IPS DF 6.9 (cell line): ENCODE measurements at regions not wholly inside any gene's neighbourhood (a gene's known extent, or its start where the extent isn't known, plus 50 kb on each side); places are given as distances from the start of the nearest gene placed in this dataset.

Experiments used
- DNase-seq: peaks from one replicate; pipeline ENCODE4 v3.0.0-alpha.2; 2013; ENCODE audit warnings: low read depth, low spot score
- H3K27ac ChIP-seq: one replicate; pipeline ENCODE4 v1.5.1; 2013; ENCODE audit warnings: low read length, control low read depth
- H3K27me3 ChIP-seq: 2 replicates; pipeline ENCODE4 v1.6.1; 2013; ENCODE audit warnings: mild to moderate bottlenecking, low read length; ENCODE audit not compliant: control insufficient read depth, insufficient read depth
- H3K36me3 ChIP-seq: 2 replicates; pipeline ENCODE4 v1.6.1; 2013; ENCODE audit warnings: low read length; ENCODE audit not compliant: control insufficient read depth, insufficient read depth
- H3K4me1 ChIP-seq: 2 replicates; pipeline ENCODE4 v1.6.1; 2013; ENCODE audit warnings: low read length; ENCODE audit not compliant: control insufficient read depth, insufficient read depth
- H3K4me3 ChIP-seq: 2 replicates; pipeline ENCODE4 v1.5.1; 2013; ENCODE audit warnings: mild to moderate bottlenecking, low read length
- H3K9me3 ChIP-seq: 2 replicates; pipeline ENCODE4 v1.6.1; 2013; ENCODE audit warnings: low read length, inconsistent platforms; ENCODE audit not compliant: control insufficient read depth, insufficient read depth
- WGBS: extraction: QIAGEN DNeasy Blood & Tissue Kit; methylation state at CpG from one replicate; pipeline ENCODE4 v1.1.7; 2013; ENCODE audit warnings: mixed read lengths, missing lambda C conversion rate; ENCODE audit not compliant: insufficient read length, insufficient coverage; 5-methylcytosine and 5-hydroxymethylcytosine counted together

DNA sequence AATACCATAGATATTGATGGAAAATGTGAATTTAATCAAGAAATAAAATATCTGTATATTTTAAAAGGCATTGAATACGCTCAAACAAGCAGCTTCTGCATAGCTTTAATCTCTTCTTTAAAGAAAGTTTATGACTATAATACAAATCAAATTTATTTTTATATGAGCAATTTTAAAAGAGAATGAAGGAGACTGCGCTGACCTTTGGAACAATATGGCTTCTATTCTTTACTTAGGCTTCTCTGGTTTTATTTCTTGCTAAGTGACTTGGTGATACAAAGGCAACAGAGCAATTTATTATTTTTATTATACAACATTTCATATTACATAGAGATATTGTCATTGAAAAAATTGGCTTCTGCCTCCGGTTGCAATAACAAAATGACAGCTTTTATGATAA is 776.7 kb downstream of the TBC1D32 start:
- Histone ChIP-seq H3K27ac (no peak overlapping the region), H3K9me3 (no peaks in the 10 kb centered on the region), H3K4me1 (no peaks in the 10 kb centered on the region), H3K36me3 (no peaks in the 10 kb centered on the region), H3K4me3 (no peak overlapping the region), H3K27me3 (no peaks in the 10 kb centered on the region)
- DNase-seq, result no peak
- WGBS, result no CpG with 5 or more reads among the region's 3 CpGs

DNA sequence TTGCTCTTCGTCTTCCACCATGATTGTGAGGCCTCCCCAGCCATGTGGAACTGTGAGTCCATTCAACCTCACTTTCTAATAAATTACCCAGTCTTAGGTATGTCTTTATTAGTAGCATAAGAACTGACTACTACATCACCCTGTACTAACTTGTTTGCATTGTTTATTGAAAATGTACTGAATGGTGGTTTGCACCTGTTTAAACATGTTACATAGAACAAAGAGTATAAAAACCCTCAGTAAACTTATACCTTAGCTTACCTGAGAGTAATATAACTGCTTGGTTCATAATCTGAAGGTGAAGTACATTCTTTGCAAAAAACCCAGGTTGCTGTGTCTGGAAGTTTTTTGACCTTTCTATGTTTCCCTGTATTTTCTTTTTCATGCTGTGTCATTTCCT is 777.8 kb downstream of the TBC1D32 start:
- H3K27ac ChIP-seq, result no peak overlapping the region
- H3K9me3 ChIP-seq, result no peaks in the 10 kb centered on the region
- no peaks in the 10 kb centered on the region for H3K36me3 ChIP-seq
- no peak for DNase-seq
- H3K27me3 ChIP-seq, result no peaks in the 10 kb centered on the region
- no peaks in the 10 kb centered on the region for H3K4me1 ChIP-seq
- WGBS, result no CpG with 5 or more reads among the region's 1 CpG
- H3K4me3 ChIP-seq, result no peak overlapping the region

DNA sequence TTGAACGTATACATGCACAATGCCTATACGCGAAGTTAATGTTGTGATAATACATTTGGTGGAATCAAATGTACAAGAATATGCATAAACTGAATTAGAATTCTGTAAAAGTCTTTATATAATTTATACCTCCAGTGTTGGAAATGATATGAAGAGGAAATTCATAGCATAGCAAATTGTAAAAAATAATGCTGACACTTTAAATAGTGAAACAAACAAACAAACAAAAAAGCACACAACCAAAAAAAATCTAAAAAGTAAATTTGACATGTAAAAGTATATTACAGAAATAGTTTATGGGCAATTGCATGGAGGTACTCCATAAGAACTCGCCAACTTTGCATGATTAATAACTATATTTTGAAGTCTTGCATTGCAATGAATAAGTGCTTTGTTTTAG is 780.9 kb downstream of the TBC1D32 start:
- Histone ChIP-seq H3K9me3 (no peaks in the 10 kb centered on the region), H3K27ac (no peak overlapping the region), H3K36me3 (no peaks in the 10 kb centered on the region), H3K27me3 (no peaks in the 10 kb centered on the region), H3K4me1 (no peaks in the 10 kb centered on the region), H3K4me3 (no peak overlapping the region)
- no peak for DNase-seq
- no CpG with 5 or more reads among the region's 4 CpGs for WGBS

- Histone ChIP-seq H3K27ac (no peak overlapping the region), H3K9me3 (no peaks in the 10 kb centered on the region), H3K4me1 (no peaks in the 10 kb centered on the region), H3K36me3 (no peaks in the 10 kb centered on the region), H3K27me3 (no peaks in the 10 kb centered on the region), H3K4me3 (no peak overlapping the region)
- WGBS, result no CpG with 5 or more reads among the region's 2 CpGs
- no peak for DNase-seq
Measured at GRCh38 chr6:120545353-120545752, 788.9 kb downstream of the TBC1D32 start.

GRCh38 chr6:120534954-120535353 is 799.3 kb downstream of the TBC1D32 start:
- Histone ChIP-seq H3K9me3 (no peaks in the 10 kb centered on the region), H3K4me3 (no peak overlapping the region), H3K27me3 (no peaks in the 10 kb centered on the region), H3K4me1 (no peaks in the 10 kb centered on the region), H3K36me3 (no peaks in the 10 kb centered on the region), H3K27ac (no peak overlapping the region)
- no peak for DNase-seq

DNA sequence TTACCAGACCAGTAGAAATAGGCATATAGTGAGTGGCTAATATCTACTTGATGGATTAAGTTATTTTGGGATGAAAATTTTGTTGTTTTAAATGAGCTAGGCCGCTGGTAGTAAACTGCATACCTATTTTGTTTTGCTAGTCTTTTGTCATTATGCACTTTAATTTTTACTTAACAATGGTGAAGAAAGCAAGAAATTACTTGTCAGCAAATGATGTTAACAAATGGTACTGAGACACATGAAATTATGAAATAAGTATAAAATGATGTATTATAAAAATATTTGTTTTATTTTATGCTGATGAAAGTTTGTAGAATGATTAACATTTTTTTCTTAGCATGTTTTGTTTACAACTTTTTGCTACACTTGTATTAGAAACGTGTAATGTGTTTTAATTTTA is 807.7 kb downstream of the TBC1D32 start:
- whole genome bisulfite sequencing, result no CpG with 5 or more reads among the region's 2 CpGs
- H3K4me3 ChIP-seq, result no peak overlapping the region
- no peaks in the 10 kb centered on the region for H3K36me3 ChIP-seq
- no peaks in the 10 kb centered on the region for H3K27me3 ChIP-seq
- H3K27ac ChIP-seq, result no peak overlapping the region
- no peaks in the 10 kb centered on the region for H3K4me1 ChIP-seq
- DNase-seq, result no peak
- no peaks in the 10 kb centered on the region for H3K9me3 ChIP-seq

GRCh38 chr6:120514544-120514943 is 819.7 kb downstream of the TBC1D32 start:
- H3K27ac ChIP-seq, result no peak overlapping the region
- no peak overlapping the region for H3K4me3 ChIP-seq
- no peaks in the 10 kb centered on the region for H3K36me3 ChIP-seq
- no peak for DNase-seq
- WGBS, result no CpG with 5 or more reads among the region's 1 CpG
- H3K27me3 ChIP-seq, result no peaks in the 10 kb centered on the region
- H3K9me3 ChIP-seq, result no peaks in the 10 kb centered on the region
- H3K4me1 ChIP-seq, result no peaks in the 10 kb centered on the region

GRCh38 chr6:120511712-120512111 is 822.6 kb downstream of the TBC1D32 start:
- Histone ChIP-seq H3K27me3 (no peaks in the 10 kb centered on the region), H3K4me1 (no peaks in the 10 kb centered on the region), H3K4me3 (no peak overlapping the region), H3K27ac (no peak overlapping the region), H3K36me3 (no peaks in the 10 kb centered on the region), H3K9me3 (no peaks in the 10 kb centered on the region)
- no peak for DNase-seq

DNA sequence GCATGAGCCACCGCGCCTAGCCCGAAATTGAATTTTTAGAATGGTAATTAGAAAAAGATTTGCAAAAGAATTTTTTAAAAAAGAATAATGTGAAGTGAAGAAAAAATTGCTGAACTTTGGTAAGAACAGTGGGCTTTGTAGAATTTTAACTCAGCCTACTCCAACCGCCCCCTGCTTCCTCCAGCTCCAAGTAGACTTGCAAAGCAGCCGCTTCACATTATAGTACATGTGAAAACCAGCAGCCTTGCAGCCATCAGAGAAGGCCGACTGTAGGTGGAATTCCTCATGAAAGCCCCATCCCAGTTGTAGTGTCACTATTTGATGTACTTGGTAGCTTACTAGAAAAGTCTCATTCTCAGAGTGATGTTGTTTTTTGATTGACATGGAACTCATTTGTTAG is 835.6 kb downstream of the TBC1D32 start:
- Histone ChIP-seq H3K27ac (no peak overlapping the region), H3K27me3 (no peaks in the 10 kb centered on the region), H3K4me1 (no peaks in the 10 kb centered on the region), H3K36me3 (no peaks in the 10 kb centered on the region), H3K9me3 (no peaks in the 10 kb centered on the region), H3K4me3 (no peak overlapping the region)
- 100% methylated on average over 1 of the region's 6 CpGs for WGBS
- DNase-seq, result no peak

DNA sequence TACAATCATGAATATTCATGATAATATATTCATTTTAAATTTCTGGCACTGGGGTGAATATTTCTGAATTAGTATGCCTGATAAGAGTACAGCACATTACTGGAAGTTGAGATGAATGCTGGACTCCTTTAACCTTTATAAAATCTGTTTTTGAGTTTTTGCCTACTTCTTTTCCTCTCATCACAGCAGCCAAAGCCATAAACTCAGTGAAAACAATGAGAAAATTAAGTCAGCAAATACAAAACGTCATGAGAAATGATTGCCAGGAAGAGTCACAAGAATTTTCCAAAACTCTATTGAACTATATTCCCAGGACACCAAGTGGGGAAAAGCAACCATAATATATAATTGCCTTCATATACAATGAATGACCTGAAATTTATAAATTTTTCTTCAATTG is 837.6 kb downstream of the TBC1D32 start:
- Histone ChIP-seq H3K4me3 (no peak overlapping the region), H3K36me3 (no peaks in the 10 kb centered on the region), H3K9me3 (no peaks in the 10 kb centered on the region), H3K27ac (no peak overlapping the region), H3K4me1 (no peaks in the 10 kb centered on the region), H3K27me3 (no peaks in the 10 kb centered on the region)
- WGBS, result no CpG with 5 or more reads among the region's 1 CpG
- no peak for DNase-seq

- DNase-seq, result no peak
- H3K9me3 ChIP-seq, result no peaks in the 10 kb centered on the region
- no peak overlapping the region for H3K4me3 ChIP-seq
- no peaks in the 10 kb centered on the region for H3K27me3 ChIP-seq
- no peak overlapping the region for H3K27ac ChIP-seq
- no peaks in the 10 kb centered on the region for H3K36me3 ChIP-seq
- no peaks in the 10 kb centered on the region for H3K4me1 ChIP-seq
Measured at GRCh38 chr6:120493505-120493904, 840.8 kb downstream of the TBC1D32 start.
